ENCODE measurements at regions not wholly inside any gene's neighbourhood (a gene's known extent, or its start where the extent isn't known, plus 50 kb on each side); places are given as distances from the start of the nearest gene placed in this dataset.
"Not testable (repeated sequence)": the region's sequence is repeated elsewhere in the genome, so short reads cannot be mapped to it uniquely, and the experiment has no call there.

DNA sequence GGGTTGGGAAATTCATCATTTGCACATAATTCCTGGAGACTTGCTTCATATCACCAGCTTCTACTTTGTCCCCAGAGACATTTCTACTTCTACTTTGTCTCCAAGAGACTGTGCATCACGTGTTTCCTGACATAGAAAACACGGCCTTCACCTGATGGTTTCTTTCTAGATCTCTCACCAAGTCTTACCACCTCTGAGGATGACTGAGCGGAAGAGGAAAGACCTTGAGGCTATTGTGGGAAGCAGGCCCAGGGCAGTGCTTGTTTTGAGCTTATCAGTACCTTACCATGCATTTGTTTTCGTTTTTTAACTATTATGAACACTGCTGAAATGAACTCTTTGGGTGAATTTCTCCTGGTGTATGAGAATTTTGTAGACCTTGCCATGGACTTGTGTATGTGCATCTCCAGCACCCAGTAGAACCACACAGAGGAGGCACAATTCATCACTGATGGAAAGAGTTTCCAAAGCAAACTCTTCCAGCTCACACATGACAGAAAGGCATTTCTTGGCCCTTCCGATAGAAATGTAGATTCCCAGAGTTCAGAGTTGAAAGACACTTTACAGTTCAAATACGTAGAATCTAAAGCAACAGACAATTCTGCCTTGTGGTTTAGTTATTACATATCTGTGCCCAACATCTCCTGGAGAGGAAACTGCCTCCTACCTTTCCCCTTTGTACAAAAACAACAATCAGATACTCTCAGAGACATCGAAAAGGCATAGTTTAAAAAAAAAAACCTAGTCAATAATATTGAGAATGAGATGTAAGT lies 434.7 kb downstream of the FUT8 start:
- H4K20me1 ChIP-seq (ENCODE audit: insufficient read depth) = no peaks in the 10 kb centered on the region
- H3K4me3 ChIP-seq (IDR thresholded peaks at IDR 0.05; ENCODE audit: insufficient read depth, low read depth, low read length) = no peak overlapping the region
- no peak overlapping the region for H3K27ac ChIP-seq
- H3K36me3 ChIP-seq (ENCODE audit: insufficient read depth) = no peaks in the 10 kb centered on the region
- H3K4me1 ChIP-seq (ENCODE audit: low read depth, poor library complexity, severe bottlenecking) = no peaks in the 10 kb centered on the region
- H3K79me2 ChIP-seq (ENCODE audit: insufficient read depth, low read depth) = no peaks in the 10 kb centered on the region
- H3K9ac ChIP-seq = no peak overlapping the region
- no peak overlapping the region for H2AFZ ChIP-seq (ENCODE audit: low read depth)
- TF ChIP-seq, protein P1, sequence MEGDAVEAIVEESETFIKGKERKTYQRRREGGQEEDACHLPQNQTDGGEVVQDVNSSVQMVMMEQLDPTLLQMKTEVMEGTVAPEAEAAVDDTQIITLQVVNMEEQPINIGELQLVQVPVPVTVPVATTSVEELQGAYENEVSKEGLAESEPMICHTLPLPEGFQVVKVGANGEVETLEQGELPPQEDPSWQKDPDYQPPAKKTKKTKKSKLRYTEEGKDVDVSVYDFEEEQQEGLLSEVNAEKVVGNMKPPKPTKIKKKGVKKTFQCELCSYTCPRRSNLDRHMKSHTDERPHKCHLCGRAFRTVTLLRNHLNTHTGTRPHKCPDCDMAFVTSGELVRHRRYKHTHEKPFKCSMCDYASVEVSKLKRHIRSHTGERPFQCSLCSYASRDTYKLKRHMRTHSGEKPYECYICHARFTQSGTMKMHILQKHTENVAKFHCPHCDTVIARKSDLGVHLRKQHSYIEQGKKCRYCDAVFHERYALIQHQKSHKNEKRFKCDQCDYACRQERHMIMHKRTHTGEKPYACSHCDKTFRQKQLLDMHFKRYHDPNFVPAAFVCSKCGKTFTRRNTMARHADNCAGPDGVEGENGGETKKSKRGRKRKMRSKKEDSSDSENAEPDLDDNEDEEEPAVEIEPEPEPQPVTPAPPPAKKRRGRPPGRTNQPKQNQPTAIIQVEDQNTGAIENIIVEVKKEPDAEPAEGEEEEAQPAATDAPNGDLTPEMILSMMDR (conservative IDR thresholded peaks at IDR 0.05; ENCODE audit: low read depth, low read length) = no peak
- no peak overlapping the region for H3K4me2 ChIP-seq
- no peaks in the 10 kb centered on the region for H3K27me3 ChIP-seq (ENCODE audit: insufficient read depth, low read depth)

DNA sequence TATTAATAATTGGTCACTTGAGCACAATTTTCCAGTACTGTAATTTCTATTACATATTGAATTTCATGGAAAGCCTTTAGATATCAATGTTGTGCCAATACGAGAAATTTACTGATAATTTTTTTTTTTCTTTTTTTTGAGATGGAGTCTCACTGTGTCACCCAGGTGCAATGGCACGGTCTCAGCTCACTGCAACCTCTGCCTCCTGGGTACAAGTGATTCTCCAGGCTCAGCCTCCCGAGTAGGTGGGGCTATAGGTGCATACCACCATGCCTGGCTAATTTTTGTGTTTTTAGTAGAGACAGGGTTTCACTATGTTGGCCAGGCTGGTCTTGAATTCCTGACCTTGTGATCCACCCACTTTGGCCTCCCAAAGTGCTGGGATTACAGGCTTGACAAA lies 435.4 kb downstream of the FUT8 start:
- not testable (repeated sequence) for H2AFZ ChIP-seq (ENCODE audit: low read depth); H3K36me3 ChIP-seq (ENCODE audit: insufficient read depth); H3K4me3 ChIP-seq (IDR thresholded peaks at IDR 0.05; ENCODE audit: insufficient read depth, low read depth, low read length); H3K4me2 ChIP-seq; H3K9ac ChIP-seq; H3K79me2 ChIP-seq (ENCODE audit: insufficient read depth, low read depth); H4K20me1 ChIP-seq (ENCODE audit: insufficient read depth); H3K4me1 ChIP-seq (ENCODE audit: low read depth, poor library complexity, severe bottlenecking); H3K27me3 ChIP-seq (ENCODE audit: insufficient read depth, low read depth); H3K27ac ChIP-seq

DNA sequence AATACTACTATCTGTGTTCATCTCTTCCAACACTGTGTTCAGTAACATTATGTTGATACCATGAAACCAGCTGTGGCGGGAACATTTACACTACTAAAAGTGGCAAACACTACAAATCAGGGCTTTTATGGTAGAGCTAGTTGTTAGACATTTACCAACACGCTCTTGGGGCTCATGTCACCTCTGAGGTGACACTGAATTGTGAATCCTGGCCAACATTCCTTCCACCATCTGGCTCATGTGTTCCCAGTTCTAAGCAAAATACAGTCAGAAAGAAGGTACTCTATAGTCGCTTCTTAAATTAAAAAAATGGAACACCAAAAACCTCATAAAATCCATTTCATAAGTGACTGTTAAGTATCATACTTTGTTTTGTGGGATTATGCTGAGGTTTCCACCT lies 436.6 kb downstream of the FUT8 start:
- no peaks in the 10 kb centered on the region for H4K20me1 ChIP-seq (ENCODE audit: insufficient read depth)
- H3K4me3 ChIP-seq (IDR thresholded peaks at IDR 0.05; ENCODE audit: insufficient read depth, low read depth, low read length) = no peak overlapping the region
- TF ChIP-seq, protein P1 (conservative IDR thresholded peaks at IDR 0.05; ENCODE audit: low read depth, low read length) = no peak
- no peak overlapping the region for H2AFZ ChIP-seq (ENCODE audit: low read depth)
- H3K36me3 ChIP-seq (ENCODE audit: insufficient read depth) = no peaks in the 10 kb centered on the region
- no peak overlapping the region for H3K27ac ChIP-seq
- no peaks in the 10 kb centered on the region for H3K4me1 ChIP-seq (ENCODE audit: low read depth, poor library complexity, severe bottlenecking)
- no peak overlapping the region for H3K4me2 ChIP-seq
- no peaks in the 10 kb centered on the region for H3K27me3 ChIP-seq (ENCODE audit: insufficient read depth, low read depth)
- H3K9ac ChIP-seq = no peak overlapping the region
- no peaks in the 10 kb centered on the region for H3K79me2 ChIP-seq (ENCODE audit: insufficient read depth, low read depth)

DNA sequence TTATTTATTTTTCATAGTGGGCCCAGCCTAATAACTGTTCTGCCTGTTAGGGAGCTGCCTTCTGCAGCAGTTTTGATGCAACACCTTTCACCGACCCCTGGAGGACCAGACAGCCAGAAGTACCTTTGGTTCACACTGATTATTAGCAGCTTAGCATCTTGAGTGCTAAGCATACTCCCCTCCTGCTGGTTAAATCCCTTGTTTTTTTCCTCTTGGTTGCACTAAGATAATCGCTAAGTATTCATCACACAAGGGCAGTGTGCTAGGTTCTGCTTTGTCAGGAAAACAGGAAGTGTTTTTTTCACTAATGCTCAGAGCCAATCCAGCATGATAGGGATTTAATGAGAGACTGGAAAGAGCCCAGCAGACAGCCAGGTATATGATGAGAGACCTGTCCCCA lies 437.0 kb downstream of the FUT8 start:
- no peaks in the 10 kb centered on the region for H3K4me1 ChIP-seq (ENCODE audit: low read depth, poor library complexity, severe bottlenecking)
- no peak overlapping the region for H3K27ac ChIP-seq
- H3K4me2 ChIP-seq = no peak overlapping the region
- H3K9ac ChIP-seq = no peak overlapping the region
- TF ChIP-seq, protein P1 (conservative IDR thresholded peaks at IDR 0.05; ENCODE audit: low read depth, low read length) = no peak
- no peak overlapping the region for H2AFZ ChIP-seq (ENCODE audit: low read depth)
- H3K79me2 ChIP-seq (ENCODE audit: insufficient read depth, low read depth) = no peaks in the 10 kb centered on the region
- no peaks in the 10 kb centered on the region for H3K27me3 ChIP-seq (ENCODE audit: insufficient read depth, low read depth)
- H4K20me1 ChIP-seq (ENCODE audit: insufficient read depth) = no peaks in the 10 kb centered on the region
- H3K36me3 ChIP-seq (ENCODE audit: insufficient read depth) = no peaks in the 10 kb centered on the region
- H3K4me3 ChIP-seq (IDR thresholded peaks at IDR 0.05; ENCODE audit: insufficient read depth, low read depth, low read length) = no peak overlapping the region

DNA sequence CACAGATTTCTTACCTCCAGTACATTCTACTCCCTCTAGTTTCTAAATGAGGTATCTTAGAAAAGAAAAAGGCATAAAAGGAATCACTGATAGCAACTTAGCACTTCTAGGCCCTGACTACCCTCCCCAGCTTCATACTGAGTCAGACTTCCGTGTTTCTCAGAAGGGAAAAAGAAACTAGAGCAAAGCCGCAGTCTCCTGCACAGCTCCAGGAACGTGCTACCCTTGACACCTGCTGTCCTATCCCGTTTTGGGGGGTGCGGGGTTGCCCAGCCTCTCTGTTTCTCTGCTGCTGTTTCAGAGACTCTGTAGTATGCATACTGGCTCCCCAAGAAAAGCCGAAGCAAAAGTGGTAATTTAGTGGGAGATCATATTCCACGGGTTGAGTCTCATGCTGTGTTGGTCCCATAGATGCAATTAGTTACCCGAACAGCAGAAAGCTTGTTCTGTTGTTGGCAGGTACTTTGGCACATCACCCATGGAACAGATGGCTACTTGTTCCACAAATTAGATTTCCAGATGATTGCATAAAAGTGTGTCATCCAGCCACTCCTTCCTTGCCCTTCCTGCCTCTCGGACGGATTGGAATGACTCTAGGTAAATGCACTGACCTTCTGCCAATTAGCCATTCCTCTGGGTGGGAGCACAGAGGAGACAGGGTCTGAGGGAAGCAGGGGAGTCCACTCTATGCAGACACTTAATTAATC lies 438.1 kb downstream of the FUT8 start:
- no peaks in the 10 kb centered on the region for H3K27me3 ChIP-seq (ENCODE audit: insufficient read depth, low read depth)
- H3K79me2 ChIP-seq (ENCODE audit: insufficient read depth, low read depth) = no peaks in the 10 kb centered on the region
- no peaks in the 10 kb centered on the region for H3K36me3 ChIP-seq (ENCODE audit: insufficient read depth)
- no peak overlapping the region for H2AFZ ChIP-seq (ENCODE audit: low read depth)
- no peak overlapping the region for H3K9ac ChIP-seq
- H3K4me2 ChIP-seq = no peak overlapping the region
- no peak overlapping the region for H3K4me3 ChIP-seq (IDR thresholded peaks at IDR 0.05; ENCODE audit: insufficient read depth, low read depth, low read length)
- H3K27ac ChIP-seq = no peak overlapping the region
- TF ChIP-seq, protein P1 (conservative IDR thresholded peaks at IDR 0.05; ENCODE audit: low read depth, low read length) = no peak
- no peaks in the 10 kb centered on the region for H3K4me1 ChIP-seq (ENCODE audit: low read depth, poor library complexity, severe bottlenecking)
- H4K20me1 ChIP-seq (ENCODE audit: insufficient read depth) = no peaks in the 10 kb centered on the region

Measured in KMS-11 (cell line).